Osteocyte (in vitro differentiated cells): ENCODE measurements at regions not wholly inside any gene's neighbourhood (a gene's known extent, or its start where the extent isn't known, plus 50 kb on each side); places are given as distances from the start of the nearest gene placed in this dataset.

ENCODE experiments used
- DNase-seq: peaks from one replicate; pipeline ENCODE4 v3.0.0; 2021; ENCODE audit warnings: mixed read lengths; ENCODE audit not compliant: unreplicated experiment; ENCODE audit errors: extremely low spot score
- H3K27ac Mint-ChIP-seq: one replicate; pipeline ENCODE4 v1.8.0; 2021; ENCODE audit warnings: mild to moderate bottlenecking, mixed read lengths; ENCODE audit not compliant: unreplicated experiment
- H3K27me3 Mint-ChIP-seq: one replicate; pipeline ENCODE4 v1.8.0; 2021; ENCODE audit warnings: mixed read lengths; ENCODE audit not compliant: unreplicated experiment
- H3K36me3 Mint-ChIP-seq: one replicate; pipeline ENCODE4 v1.8.0; 2021; ENCODE audit warnings: mixed read lengths; ENCODE audit not compliant: unreplicated experiment
- H3K4me1 Mint-ChIP-seq: one replicate; pipeline ENCODE4 v1.8.0; 2021; ENCODE audit warnings: mixed read lengths; ENCODE audit not compliant: unreplicated experiment
- H3K4me3 Mint-ChIP-seq: one replicate; pipeline ENCODE4 v1.8.0; 2021; ENCODE audit warnings: mild to moderate bottlenecking, moderate library complexity, mixed read lengths; ENCODE audit not compliant: unreplicated experiment
- H3K9me3 Mint-ChIP-seq: one replicate; pipeline ENCODE4 v1.8.0; 2021; ENCODE audit warnings: mixed read lengths; ENCODE audit not compliant: unreplicated experiment
- TF ChIP-seq, protein P1 (sequence below): fragments of 200-600 bp; sonication (generic); IDR thresholded peaks from 2 replicates; pipeline ENCODE4 v1.5.0; 2021; ENCODE audit warnings: antibody characterized with exemption, mild to moderate bottlenecking, moderate library complexity

DNA sequence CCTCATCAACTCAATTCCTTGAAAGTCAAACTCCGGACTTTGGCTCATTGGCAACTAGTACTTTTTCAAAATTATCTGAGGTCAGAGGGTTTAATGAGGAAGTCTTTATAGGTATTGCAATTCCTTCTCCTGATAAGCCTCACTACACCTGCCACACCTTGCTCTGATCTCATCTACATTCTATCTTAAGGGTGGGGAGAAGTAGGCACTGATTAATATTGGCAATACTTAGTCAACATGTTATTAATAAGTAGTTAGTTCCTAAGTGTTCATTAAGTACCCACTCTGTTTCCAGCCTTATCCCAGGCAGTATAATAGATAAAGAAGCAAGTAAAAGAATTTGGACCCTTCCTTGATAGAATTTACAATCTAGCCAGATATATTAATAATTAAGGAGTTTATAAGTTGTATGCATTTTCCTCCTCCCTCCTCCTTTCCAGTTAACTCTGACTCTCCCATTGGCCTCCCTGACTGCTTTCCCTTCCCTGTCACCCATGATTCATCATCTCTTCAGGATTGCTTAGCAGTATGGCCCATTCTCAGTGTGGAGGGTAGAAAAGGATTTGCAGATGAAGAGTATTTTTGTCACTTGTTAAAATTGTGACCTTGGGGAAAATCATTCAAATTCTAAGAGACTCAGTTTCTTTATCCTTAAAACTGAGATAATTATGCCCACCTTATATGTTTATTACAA, 231.0 kb upstream of the ATP2B1 start:
- no peak for DNase-seq
- Mint-ChIP-seq H3K9me3 (no peaks in the 10 kb centered on the region), H3K4me1 (peaks cover 37% of the 10 kb centered on the region), H3K4me3 (no peak overlapping the region), H3K27me3 (no peaks in the 10 kb centered on the region), H3K27ac (no peak overlapping the region), H3K36me3 (no peaks in the 10 kb centered on the region)
- TF ChIP-seq, protein P1, sequence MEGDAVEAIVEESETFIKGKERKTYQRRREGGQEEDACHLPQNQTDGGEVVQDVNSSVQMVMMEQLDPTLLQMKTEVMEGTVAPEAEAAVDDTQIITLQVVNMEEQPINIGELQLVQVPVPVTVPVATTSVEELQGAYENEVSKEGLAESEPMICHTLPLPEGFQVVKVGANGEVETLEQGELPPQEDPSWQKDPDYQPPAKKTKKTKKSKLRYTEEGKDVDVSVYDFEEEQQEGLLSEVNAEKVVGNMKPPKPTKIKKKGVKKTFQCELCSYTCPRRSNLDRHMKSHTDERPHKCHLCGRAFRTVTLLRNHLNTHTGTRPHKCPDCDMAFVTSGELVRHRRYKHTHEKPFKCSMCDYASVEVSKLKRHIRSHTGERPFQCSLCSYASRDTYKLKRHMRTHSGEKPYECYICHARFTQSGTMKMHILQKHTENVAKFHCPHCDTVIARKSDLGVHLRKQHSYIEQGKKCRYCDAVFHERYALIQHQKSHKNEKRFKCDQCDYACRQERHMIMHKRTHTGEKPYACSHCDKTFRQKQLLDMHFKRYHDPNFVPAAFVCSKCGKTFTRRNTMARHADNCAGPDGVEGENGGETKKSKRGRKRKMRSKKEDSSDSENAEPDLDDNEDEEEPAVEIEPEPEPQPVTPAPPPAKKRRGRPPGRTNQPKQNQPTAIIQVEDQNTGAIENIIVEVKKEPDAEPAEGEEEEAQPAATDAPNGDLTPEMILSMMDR, result no peak

- no peaks in the 10 kb centered on the region for H3K36me3 Mint-ChIP-seq
- TF ChIP-seq, protein P1, result no peak
- no peak overlapping the region for H3K27ac Mint-ChIP-seq
- H3K27me3 Mint-ChIP-seq, result no peaks in the 10 kb centered on the region
- H3K4me3 Mint-ChIP-seq, result no peak overlapping the region
- H3K4me1 Mint-ChIP-seq, result peaks cover 25% of the 10 kb centered on the region
- H3K9me3 Mint-ChIP-seq, result no peaks in the 10 kb centered on the region
- no peak for DNase-seq
Observed at GRCh38 chr12:89936631-89937030, 228.0 kb upstream of the ATP2B1 start.

DNA sequence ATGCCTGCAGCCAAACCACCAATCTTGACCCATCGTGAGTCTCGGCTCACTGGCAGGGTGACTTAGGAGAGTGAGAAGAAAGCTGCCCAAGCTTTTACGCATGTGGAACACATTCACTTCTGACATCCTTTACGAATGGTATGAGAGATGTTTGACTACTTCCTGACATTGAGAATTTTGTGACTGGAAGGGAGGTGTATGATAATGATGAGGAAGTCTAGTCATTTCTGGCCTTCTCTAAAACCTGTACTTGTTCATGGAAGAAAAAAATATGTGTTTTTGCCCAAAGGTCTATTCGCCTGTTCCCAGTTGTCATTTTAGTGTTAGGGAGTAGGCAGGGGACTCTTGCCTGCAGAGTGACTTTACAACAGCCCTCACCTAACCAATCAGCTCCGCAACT, 227.2 kb upstream of the ATP2B1 start:
- H3K27me3 Mint-ChIP-seq, result no peaks in the 10 kb centered on the region
- H3K4me1 Mint-ChIP-seq, result peaks cover 25% of the 10 kb centered on the region
- H3K4me3 Mint-ChIP-seq, result no peak overlapping the region
- TF ChIP-seq, protein P1, result no peak
- DNase-seq, result no peak
- H3K27ac Mint-ChIP-seq, result no peak overlapping the region
- H3K9me3 Mint-ChIP-seq, result no peaks in the 10 kb centered on the region
- H3K36me3 Mint-ChIP-seq, result no peaks in the 10 kb centered on the region

DNA sequence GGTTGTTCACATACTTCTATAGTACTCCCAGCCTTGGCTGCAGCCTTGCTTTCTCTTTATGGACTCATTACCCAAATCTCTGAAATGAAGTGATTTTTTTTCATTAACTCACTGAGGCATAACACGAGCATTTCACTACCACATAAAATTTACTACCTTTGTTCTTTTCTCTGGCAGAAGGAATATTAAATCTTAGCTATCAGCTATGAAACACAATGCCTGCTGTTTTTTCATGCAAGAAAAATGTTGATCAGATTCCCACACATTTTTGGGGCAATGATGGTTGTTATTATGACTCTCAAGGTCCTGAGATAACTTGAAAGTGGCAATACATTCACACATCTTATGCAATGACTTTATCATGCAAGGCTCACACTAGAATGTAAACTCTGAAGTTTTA, 225.3 kb upstream of the ATP2B1 start:
- Mint-ChIP-seq H3K9me3 (no peaks in the 10 kb centered on the region), H3K27me3 (no peaks in the 10 kb centered on the region), H3K36me3 (no peaks in the 10 kb centered on the region), H3K4me3 (no peak overlapping the region), H3K27ac (no peak overlapping the region), H3K4me1 (peaks cover 25% of the 10 kb centered on the region)
- DNase-seq, result no peak
- TF ChIP-seq, protein P1, result no peak

DNA sequence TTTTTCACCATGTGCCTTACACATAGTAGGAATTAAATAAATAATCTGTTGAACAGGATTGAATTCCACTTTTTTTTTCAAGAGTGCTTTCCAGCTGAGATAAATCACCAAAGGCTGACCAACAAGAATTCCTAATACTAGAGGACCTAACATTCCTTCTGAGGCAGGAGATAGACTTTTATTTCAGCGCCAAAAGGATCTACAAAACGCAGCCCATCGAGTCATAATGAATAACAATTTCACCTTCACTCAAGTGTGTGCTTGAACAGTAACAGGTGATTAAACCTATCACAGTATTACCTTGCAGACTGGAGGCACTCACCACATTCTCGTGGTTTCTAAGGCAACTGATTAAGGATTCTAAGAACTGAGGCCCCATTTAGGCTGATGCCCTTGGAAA, 224.3 kb upstream of the ATP2B1 start:
- TF ChIP-seq, protein P1, result no peak
- Mint-ChIP-seq H3K27ac (no peak overlapping the region), H3K27me3 (no peaks in the 10 kb centered on the region), H3K4me1 (peaks cover 25% of the 10 kb centered on the region), H3K9me3 (no peaks in the 10 kb centered on the region), H3K36me3 (no peaks in the 10 kb centered on the region), H3K4me3 (no peak overlapping the region)
- DNase-seq, result no peak
